Midbrain (tissue), 1 donor: ENCODE measurements at regions not wholly inside any gene's neighbourhood (a gene's known extent, or its start where the extent isn't known, plus 50 kb on each side); places are given as distances from the start of the nearest gene placed in this dataset.

Experiments
- DNase-seq: peaks from one replicate; lab custom pipeline; 2025; lab: John Stamatoyannopoulos, UW

GRCh38 chr1:91151702-91152101 lies 129.9 kb upstream of the ZNF644 start:
- no peak for DNase-seq

GRCh38 chr1:91148641-91149069 lies 126.8 kb upstream of the ZNF644 start:
- no peak for DNase-seq

- DNase-seq = no peak
These were observed 120.0 kb upstream of the ZNF644 start for GRCh38 chr1:91141858-91142257.

GRCh38 chr1:91138959-91139358 lies 117.1 kb upstream of the ZNF644 start:
- DNase-seq = no peak

GRCh38 chr1:91137173-91137852 lies 115.5 kb upstream of the ZNF644 start:
- no peak for DNase-seq

- DNase-seq = no peak
These were observed 114.0 kb upstream of the ZNF644 start for GRCh38 chr1:91135799-91136198.

GRCh38 chr1:91133248-91133647 lies 111.4 kb upstream of the ZNF644 start:
- DNase-seq = no peak

GRCh38 chr1:91130256-91130985 lies 108.6 kb upstream of the ZNF644 start:
- DNase-seq = no peak

GRCh38 chr1:91129458-91129857 lies 107.6 kb upstream of the ZNF644 start:
- no peak for DNase-seq

- no peak for DNase-seq
These were observed 107.2 kb upstream of the ZNF644 start for GRCh38 chr1:91129017-91129416.

GRCh38 chr1:91124989-91125417 lies 103.2 kb upstream of the ZNF644 start:
- DNase-seq = no peak

- DNase-seq = no peak
These were observed 102.6 kb upstream of the ZNF644 start for GRCh38 chr1:91124290-91124985.

GRCh38 chr1:91123773-91124172 lies 101.9 kb upstream of the ZNF644 start:
- no peak for DNase-seq

GRCh38 chr1:91123319-91123718 lies 101.5 kb upstream of the ZNF644 start:
- no peak for DNase-seq

- no peak for DNase-seq
These were observed 100.4 kb upstream of the ZNF644 start for GRCh38 chr1:91122106-91122717.

- no peak for DNase-seq
These were observed 99.5 kb upstream of the ZNF644 start for GRCh38 chr1:91121366-91121765.

GRCh38 chr1:91120936-91121335 lies 99.1 kb upstream of the ZNF644 start:
- no peak for DNase-seq

- DNase-seq = no peak
These were observed 98.6 kb upstream of the ZNF644 start for GRCh38 chr1:91120421-91120820.

GRCh38 chr1:91104712-91105111 lies 82.9 kb upstream of the ZNF644 start:
- no peak for DNase-seq

GRCh38 chr1:91101328-91101727 lies 79.5 kb upstream of the ZNF644 start:
- DNase-seq = no peak

GRCh38 chr1:91099746-91100621 lies 78.1 kb upstream of the ZNF644 start:
- DNase-seq = no peak
